22Rv1 (cell line): ENCODE measurements at regions not wholly inside any gene's neighbourhood (a gene's known extent, or its start where the extent isn't known, plus 50 kb on each side); places are given as distances from the start of the nearest gene placed in this dataset.

Source experiments
- ZFX ChIP-seq: fragments of 450-650 bp; IDR thresholded peaks from 2 replicates; pipeline ENCODE4 v1.6.1; 2017; ENCODE audit warnings: antibody characterized with exemption, borderline replicate concordance
- TF ChIP-seq, protein P1 (sequence below): fragments of 450-650 bp; IDR thresholded peaks from 2 replicates; pipeline ENCODE4 v1.5.1; 2017; ENCODE audit warnings: mild to moderate bottlenecking

- TF ChIP-seq, protein P1, sequence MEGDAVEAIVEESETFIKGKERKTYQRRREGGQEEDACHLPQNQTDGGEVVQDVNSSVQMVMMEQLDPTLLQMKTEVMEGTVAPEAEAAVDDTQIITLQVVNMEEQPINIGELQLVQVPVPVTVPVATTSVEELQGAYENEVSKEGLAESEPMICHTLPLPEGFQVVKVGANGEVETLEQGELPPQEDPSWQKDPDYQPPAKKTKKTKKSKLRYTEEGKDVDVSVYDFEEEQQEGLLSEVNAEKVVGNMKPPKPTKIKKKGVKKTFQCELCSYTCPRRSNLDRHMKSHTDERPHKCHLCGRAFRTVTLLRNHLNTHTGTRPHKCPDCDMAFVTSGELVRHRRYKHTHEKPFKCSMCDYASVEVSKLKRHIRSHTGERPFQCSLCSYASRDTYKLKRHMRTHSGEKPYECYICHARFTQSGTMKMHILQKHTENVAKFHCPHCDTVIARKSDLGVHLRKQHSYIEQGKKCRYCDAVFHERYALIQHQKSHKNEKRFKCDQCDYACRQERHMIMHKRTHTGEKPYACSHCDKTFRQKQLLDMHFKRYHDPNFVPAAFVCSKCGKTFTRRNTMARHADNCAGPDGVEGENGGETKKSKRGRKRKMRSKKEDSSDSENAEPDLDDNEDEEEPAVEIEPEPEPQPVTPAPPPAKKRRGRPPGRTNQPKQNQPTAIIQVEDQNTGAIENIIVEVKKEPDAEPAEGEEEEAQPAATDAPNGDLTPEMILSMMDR = no peak
- TF ChIP-seq ZFX = no peak
These were observed 290.7 kb downstream of the RMST start for GRCh38 chr12:97753332-97753731.
